Activated CD8-positive, alpha-beta memory T cell treated with anti-CD3 and anti-CD28 coated beads, Interleukin-2, amount 50 U/mL, for 1 hour (primary cell): ENCODE measurements at regions not wholly inside any gene's neighbourhood (a gene's known extent, or its start where the extent isn't known, plus 50 kb on each side); places are given as distances from the start of the nearest gene placed in this dataset.
"Not testable (repeated sequence)": the region's sequence is repeated elsewhere in the genome, so short reads cannot be mapped to it uniquely, and the experiment has no call there.

Experiments used
- DNase-seq: peaks from one replicate; pipeline ENCODE4 v3.0.0-alpha.2; 2020; ENCODE audit errors: extremely low read depth

GRCh38 chr13:22964245-22964966, 216.4 kb upstream of the SGCG start:
- DNase-seq, result no peak

GRCh38 chr13:22965011-22965857, 215.5 kb upstream of the SGCG start:
- DNase-seq, result not testable (repeated sequence)

GRCh38 chr13:22965858-22966239, 214.9 kb upstream of the SGCG start:
- not testable (repeated sequence) for DNase-seq

GRCh38 chr13:22966753-22967152, 214.0 kb upstream of the SGCG start:
- DNase-seq, result not testable (repeated sequence)

- DNase-seq, result no peak
Measured at GRCh38 chr13:22967669-22968068, 213.1 kb upstream of the SGCG start.

GRCh38 chr13:22979952-22980351, 200.8 kb upstream of the SGCG start:
- no peak for DNase-seq

- DNase-seq, result no peak
Measured at GRCh38 chr13:22980936-22981335, 199.8 kb upstream of the SGCG start.

- no peak for DNase-seq
Measured at GRCh38 chr13:22993148-22993547, 187.6 kb upstream of the SGCG start.

GRCh38 chr13:23003446-23003845, 177.3 kb upstream of the SGCG start:
- no peak for DNase-seq

GRCh38 chr13:23007426-23007825, 173.4 kb upstream of the SGCG start:
- no peak for DNase-seq

GRCh38 chr13:23018143-23018542, 162.6 kb upstream of the SGCG start:
- DNase-seq, result no peak

- DNase-seq, result no peak
Measured at GRCh38 chr13:23020246-23020843, 160.4 kb upstream of the SGCG start.

- DNase-seq, result no peak
Measured at GRCh38 chr13:23021906-23022305, 158.9 kb upstream of the SGCG start.

GRCh38 chr13:23022704-23023103, 158.1 kb upstream of the SGCG start:
- DNase-seq, result no peak

- DNase-seq, result no peak
Measured at GRCh38 chr13:23025864-23026608, 154.7 kb upstream of the SGCG start.

- DNase-seq, result no peak
Measured at GRCh38 chr13:23039266-23039935, 141.4 kb upstream of the SGCG start.

GRCh38 chr13:23042181-23042580, 138.6 kb upstream of the SGCG start:
- no peak for DNase-seq

GRCh38 chr13:23044906-23045305, 135.9 kb upstream of the SGCG start:
- no peak for DNase-seq

- no peak for DNase-seq
Measured at GRCh38 chr13:23050126-23050525, 130.7 kb upstream of the SGCG start.

GRCh38 chr13:23053711-23054110, 127.1 kb upstream of the SGCG start:
- not testable (repeated sequence) for DNase-seq

GRCh38 chr13:23059173-23059572, 121.6 kb upstream of the SGCG start:
- no peak for DNase-seq
